ENCODE measurements at regions not wholly inside any gene's neighbourhood (a gene's known extent, or its start where the extent isn't known, plus 50 kb on each side); places are given as distances from the start of the nearest gene placed in this dataset.
A peak's percentile ranks its signal among the peaks of the same experiment; 100 is the strongest.

DNA sequence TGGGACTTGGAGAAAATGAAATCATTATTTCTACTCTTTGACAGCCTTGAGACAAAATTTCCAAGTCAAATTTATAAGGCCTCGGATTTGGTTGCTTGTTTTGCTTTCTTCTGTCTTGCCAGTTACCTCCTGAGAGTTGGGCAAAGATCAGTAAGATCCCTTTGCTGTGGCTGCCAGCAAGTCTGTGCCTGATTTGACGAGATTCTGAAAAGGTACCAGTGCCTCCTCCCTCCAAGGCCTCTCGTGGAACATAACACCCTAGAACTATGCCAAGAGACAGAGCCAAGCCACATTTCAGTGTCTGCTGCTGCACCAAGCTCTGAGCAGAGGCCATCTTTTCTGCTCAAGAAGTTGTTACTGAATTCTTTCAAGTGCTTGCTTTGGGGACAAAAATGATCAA lies 61.0 kb downstream of the GTPBP8 start:
- Mint-ChIP-seq H3K4me1 (no peaks in the 10 kb centered on the region), H3K4me3 (no peak overlapping the region), H3K27ac (no peak overlapping the region), H3K9me3 (no peaks in the 10 kb centered on the region), H3K27me3 (no peaks in the 10 kb centered on the region), H3K36me3 (no peaks in the 10 kb centered on the region)
- ATAC-seq = no peak

DNA sequence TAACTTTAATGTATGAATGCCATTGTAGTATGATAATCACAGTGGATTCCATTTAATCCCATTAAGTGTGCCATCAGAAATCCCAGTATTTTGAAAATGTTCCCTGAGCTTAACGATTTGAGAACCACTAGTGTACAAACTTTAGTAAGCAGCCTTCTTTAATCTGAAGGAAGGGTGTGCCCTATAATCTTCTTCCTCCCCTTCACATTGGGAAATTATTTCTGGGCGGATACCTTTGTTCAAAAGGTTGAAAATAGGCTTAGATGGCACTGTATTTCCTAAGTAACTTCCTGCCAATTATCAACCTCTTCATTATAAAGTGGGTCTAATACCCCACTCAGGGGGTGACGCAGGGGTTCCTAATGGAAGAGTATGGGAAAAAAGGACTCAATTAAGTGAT lies 62.4 kb downstream of the GTPBP8 start:
- Mint-ChIP-seq H3K4me1 (no peaks in the 10 kb centered on the region), H3K27ac (no peak overlapping the region), H3K9me3 (no peaks in the 10 kb centered on the region), H3K4me3 (no peak overlapping the region), H3K36me3 (no peaks in the 10 kb centered on the region), H3K27me3 (no peaks in the 10 kb centered on the region)
- ATAC-seq = no peak

DNA sequence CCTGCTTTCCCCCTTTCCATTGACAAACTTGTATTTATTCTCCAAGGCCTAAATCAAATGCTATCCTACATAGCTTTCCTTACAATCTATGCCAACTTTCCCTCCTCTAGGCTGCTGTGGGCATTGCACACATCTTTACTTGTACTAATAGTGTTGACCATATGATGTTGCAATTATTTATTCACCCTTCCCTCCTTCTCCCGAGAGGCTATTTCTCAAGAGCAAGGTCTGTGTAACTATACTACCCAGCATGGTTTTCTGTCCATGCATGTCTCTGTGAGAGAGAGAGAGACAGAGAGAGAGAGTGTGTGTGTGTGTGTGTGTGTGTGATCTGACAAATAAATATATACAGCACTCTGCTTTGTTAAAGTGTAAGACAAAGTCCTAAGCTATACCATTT lies 63.8 kb downstream of the GTPBP8 start:
- H3K9me3 Mint-ChIP-seq = no peaks in the 10 kb centered on the region
- H3K4me1 Mint-ChIP-seq = no peaks in the 10 kb centered on the region
- no peak overlapping the region for H3K4me3 Mint-ChIP-seq
- H3K27me3 Mint-ChIP-seq = no peaks in the 10 kb centered on the region
- no peak for ATAC-seq
- no peak overlapping the region for H3K27ac Mint-ChIP-seq
- no peaks in the 10 kb centered on the region for H3K36me3 Mint-ChIP-seq

DNA sequence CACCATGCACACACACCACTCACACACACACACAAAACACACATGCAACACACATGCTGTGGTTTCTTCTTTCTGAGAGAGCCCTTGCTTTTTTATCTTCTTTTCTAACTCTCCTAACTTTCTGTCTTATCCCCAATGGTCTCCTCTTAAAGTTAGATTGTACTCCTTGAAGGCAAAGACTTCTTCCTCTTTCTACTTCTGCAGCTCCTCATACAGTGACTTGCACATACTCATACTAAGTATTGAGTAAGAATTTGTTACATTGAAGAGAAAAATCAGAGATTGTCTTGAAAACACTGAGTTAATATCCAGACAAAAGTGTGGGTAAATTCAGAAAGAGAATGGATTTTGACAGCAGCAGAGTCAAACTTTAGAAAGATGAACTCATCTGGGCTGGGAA lies 64.4 kb downstream of the GTPBP8 start:
- Mint-ChIP-seq H3K36me3 (no peaks in the 10 kb centered on the region), H3K4me3 (no peak overlapping the region), H3K27ac (no peak overlapping the region), H3K4me1 (no peaks in the 10 kb centered on the region), H3K9me3 (no peaks in the 10 kb centered on the region), H3K27me3 (no peaks in the 10 kb centered on the region)
- ATAC-seq = no peak

DNA sequence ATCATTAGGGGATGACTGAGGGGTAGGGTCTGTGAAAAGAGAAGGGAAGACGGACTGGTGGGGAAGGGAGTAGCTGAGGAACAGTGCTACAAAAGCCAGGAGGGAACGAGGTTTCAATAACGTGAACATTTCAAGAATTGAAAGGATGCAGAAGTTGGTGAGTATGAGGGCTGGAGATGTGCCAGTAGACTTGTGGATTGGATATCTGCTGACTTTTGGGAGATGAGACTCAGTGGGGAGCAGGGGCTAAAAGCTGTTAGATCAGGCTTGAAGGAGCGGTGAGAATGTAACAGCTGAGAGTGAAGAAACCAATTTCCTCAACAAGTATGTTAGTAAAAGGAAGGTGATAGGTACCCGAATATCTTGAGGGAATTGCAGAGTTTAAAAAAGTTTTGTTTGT lies 65.2 kb downstream of the GTPBP8 start:
- no peak for ATAC-seq

DNA sequence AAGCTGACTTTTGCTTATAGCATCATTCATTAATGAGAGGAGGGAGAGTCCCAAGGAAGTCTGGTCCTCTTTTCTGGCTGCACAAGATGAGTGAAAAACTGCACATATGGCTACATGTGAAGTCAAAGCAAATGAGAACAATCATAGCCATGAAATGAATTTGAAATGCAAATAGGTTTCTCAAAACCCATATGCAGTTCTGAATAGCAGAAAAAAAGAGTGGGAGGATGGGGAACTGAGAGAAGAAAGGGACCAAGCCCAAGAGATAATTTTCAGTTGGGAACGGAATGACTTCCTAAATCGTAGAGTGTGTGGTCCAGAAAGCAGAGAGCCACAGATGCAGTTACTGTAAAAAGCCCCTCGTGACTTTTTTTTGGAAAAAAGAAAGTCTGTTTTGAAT lies 66.3 kb downstream of the GTPBP8 start:
- Mint-ChIP-seq H3K36me3 (peaks cover 9% of the 10 kb centered on the region), H3K4me3 (no peak overlapping the region), H3K27me3 (no peaks in the 10 kb centered on the region), H3K9me3 (no peaks in the 10 kb centered on the region), H3K4me1 (no peaks in the 10 kb centered on the region), H3K27ac (no peak overlapping the region)
- peak; percentile 90 for ATAC-seq

More for the DNA sequence above, 65.2 kb downstream of the GTPBP8 start:
- H3K4me3 Mint-ChIP-seq = no peak overlapping the region
- H3K9me3 Mint-ChIP-seq = no peaks in the 10 kb centered on the region
- H3K4me1 Mint-ChIP-seq = no peaks in the 10 kb centered on the region
- no peak overlapping the region for H3K27ac Mint-ChIP-seq
- H3K27me3 Mint-ChIP-seq = no peaks in the 10 kb centered on the region
- no peaks in the 10 kb centered on the region for H3K36me3 Mint-ChIP-seq

DNA sequence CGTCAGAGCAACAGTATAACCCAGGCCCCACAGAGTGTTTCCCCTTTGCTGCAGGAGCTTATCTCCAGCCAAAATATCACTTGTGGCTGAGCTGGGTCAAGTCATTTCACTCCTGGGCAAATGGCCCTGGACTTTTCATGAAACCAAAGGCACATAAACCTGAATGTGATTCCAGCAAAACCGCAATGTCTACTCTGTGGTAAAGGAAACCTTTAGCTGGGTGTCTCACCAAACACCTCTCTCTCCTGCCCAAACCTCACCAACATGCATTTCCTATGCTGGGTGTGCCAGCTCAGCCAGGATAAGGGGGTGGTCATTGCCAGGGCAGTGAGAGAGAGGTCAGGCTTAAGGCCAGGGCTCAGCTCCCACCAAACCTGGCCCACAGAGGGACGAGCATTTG lies 67.4 kb downstream of the GTPBP8 start:
- no peaks in the 10 kb centered on the region for H3K27me3 Mint-ChIP-seq
- peaks cover 20% of the 10 kb centered on the region for H3K36me3 Mint-ChIP-seq
- no peak overlapping the region for H3K27ac Mint-ChIP-seq
- no peak for ATAC-seq
- H3K4me1 Mint-ChIP-seq = no peaks in the 10 kb centered on the region
- H3K4me3 Mint-ChIP-seq = no peak overlapping the region
- no peaks in the 10 kb centered on the region for H3K9me3 Mint-ChIP-seq

DNA sequence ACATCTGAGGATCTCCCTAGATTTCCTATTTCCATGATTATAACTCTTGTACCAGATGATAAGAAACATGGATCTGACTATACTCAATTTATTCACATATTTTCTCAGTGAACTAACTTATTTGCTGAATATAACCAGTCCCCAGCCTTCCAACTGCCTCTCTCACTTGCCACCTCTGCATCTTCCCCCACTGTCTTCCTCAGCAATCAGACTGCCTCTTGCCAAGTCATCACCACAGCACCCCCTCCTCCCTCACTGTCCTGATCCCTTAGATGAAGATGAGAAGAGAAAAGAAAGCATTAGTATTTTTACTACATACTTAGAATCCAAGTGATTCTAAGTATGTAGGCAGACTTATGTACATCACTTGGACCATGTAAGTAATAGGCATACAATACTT lies 71.9 kb downstream of the GTPBP8 start:
- Mint-ChIP-seq H3K4me1 (no peaks in the 10 kb centered on the region), H3K27me3 (no peaks in the 10 kb centered on the region), H3K36me3 (peaks cover 64% of the 10 kb centered on the region), H3K4me3 (no peak overlapping the region), H3K27ac (no peak overlapping the region), H3K9me3 (peaks cover 10% of the 10 kb centered on the region)
- no peak for ATAC-seq

DNA sequence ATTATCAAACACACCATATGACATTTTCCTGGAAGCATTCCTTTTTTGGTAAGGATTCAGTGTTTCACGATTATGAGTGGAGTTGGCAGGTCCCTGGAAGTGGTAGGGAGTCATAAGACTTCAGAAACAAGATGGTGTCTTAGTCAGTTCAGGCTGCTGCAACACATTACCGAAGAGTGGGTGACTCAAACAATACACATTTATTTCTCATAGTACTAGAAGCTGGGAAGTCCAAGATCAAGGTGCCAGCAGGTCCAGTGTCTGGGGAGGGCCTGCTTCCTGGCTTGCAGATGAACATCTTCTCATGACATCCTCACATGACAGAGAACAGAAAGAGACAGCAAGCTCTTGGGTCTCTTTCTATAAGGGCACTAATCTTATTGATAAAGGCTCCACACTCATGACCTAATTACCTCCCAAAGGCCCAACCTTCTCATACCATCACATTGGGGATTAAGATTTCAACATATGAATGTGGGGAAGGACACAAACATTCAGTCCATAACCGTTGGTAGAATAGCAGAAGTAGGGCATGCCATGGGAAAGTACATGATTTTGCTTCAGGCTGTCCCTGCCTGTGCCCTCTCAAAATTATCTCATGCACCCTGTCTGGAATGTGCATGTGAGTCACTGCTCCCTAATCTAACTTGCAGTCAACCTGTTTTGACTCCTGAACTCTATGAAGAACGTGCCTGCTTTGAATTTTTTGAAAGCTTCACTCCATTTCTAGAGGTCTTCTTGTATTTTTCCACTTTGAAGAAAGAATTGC lies 72.5 kb downstream of the GTPBP8 start:
- Mint-ChIP-seq H3K9me3 (peaks cover 10% of the 10 kb centered on the region), H3K36me3 (peaks cover 70% of the 10 kb centered on the region), H3K27ac (no peak overlapping the region), H3K4me3 (no peak overlapping the region), H3K4me1 (no peaks in the 10 kb centered on the region), H3K27me3 (no peaks in the 10 kb centered on the region)
- peak; percentile 47 for ATAC-seq

DNA sequence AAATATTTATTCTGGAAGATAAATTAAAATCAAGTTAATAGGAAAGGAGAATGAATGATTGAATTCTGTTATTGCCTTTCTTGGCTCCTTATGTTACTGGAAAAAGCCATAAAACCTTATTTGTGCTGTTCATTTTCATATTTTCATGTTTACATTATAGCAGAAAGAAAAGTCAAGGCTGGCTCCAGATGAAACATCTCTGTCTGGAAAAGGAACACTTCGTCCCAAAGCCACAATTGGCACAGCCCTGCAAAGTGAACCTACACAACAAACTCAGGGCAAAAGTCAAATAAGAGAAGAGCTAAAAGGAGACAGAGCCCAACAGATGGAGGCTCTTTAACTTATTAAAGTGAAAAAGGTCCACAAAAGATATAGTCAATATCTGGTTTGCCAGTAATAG lies 73.4 kb downstream of the GTPBP8 start:
- ATAC-seq = no peak
- Mint-ChIP-seq H3K27ac (no peak overlapping the region), H3K9me3 (peaks cover 10% of the 10 kb centered on the region), H3K27me3 (no peaks in the 10 kb centered on the region), H3K4me3 (no peak overlapping the region), H3K4me1 (no peaks in the 10 kb centered on the region), H3K36me3 (peaks cover 74% of the 10 kb centered on the region)

DNA sequence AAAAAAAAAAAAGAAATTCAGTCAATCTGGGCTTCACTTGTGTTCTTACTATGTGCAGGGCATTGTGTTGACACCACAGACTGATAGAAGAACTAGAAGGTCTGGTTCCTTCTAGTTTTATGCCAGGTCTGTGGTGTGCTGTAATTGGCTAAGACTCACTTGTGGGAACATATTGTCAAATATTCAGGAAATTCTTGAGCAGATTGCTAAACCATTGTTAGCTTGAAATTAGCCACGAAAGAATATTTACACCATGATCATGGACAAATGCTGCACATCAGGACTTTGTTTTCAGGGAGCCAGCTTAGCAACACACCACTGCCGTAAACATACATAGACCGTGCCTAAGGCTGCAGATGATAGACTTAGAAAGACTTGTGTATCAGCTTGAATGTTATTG lies 74.6 kb downstream of the GTPBP8 start:
- no peak for ATAC-seq
- H3K27me3 Mint-ChIP-seq = no peaks in the 10 kb centered on the region
- H3K4me3 Mint-ChIP-seq = no peak overlapping the region
- no peaks in the 10 kb centered on the region for H3K4me1 Mint-ChIP-seq
- peaks cover 10% of the 10 kb centered on the region for H3K9me3 Mint-ChIP-seq
- H3K36me3 Mint-ChIP-seq = peaks cover 74% of the 10 kb centered on the region
- H3K27ac Mint-ChIP-seq = no peak overlapping the region

DNA sequence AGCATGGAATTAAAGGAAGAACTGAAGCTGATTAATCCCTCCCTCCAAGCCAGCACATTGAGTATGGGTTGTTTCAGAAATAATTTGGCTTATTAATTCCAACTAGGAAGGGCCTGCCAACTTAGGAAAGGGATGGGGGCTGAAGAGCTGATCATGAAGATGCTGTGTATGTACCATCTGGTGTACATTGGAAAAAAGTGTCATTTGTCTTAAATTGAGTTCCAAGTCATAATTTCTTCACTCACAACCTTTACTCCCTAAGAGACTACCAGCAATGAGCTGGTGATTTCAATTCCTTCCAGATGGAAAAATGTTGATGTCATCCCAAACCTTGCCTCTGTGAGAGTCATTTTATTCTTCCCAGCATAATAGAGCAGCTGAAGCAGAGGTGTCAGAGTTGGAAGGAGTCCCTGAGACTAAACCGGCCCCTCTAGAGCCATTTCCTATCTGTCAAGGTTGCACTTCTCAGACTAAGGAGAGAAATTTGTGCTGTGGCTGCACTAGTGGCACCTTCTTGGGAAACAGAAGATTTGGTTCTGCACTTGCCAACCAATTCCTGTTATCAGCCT lies 79.4 kb downstream of the GTPBP8 start:
- Mint-ChIP-seq H3K9me3 (peaks cover 10% of the 10 kb centered on the region), H3K4me1 (no peaks in the 10 kb centered on the region), H3K36me3 (peaks cover 35% of the 10 kb centered on the region), H3K27me3 (no peaks in the 10 kb centered on the region), H3K4me3 (no peak overlapping the region), H3K27ac (no peak overlapping the region)
- no peak for ATAC-seq

DNA sequence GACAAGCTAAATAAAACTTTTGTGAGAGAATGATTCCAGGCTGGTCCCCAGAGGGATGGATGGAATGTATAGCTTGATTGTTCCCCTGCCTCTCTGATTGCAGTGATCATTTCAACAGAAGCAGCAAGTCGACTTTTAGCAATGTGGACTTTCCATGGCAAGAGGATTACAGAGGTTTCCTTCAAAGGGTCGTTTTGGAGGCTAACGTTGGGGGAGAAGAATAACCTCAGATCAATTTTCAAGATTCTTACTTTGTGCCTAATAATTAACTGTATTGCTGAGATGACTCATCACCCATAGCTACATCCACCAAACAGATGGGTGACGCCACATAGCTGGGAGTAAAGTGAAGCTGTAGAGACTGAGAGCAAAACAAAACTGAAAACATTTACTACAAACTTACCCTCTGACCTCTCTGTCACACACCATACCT lies 79.9 kb downstream of the GTPBP8 start:
- Mint-ChIP-seq H3K4me3 (no peak overlapping the region), H3K27ac (no peak overlapping the region), H3K27me3 (no peaks in the 10 kb centered on the region), H3K9me3 (peaks cover 10% of the 10 kb centered on the region), H3K4me1 (no peaks in the 10 kb centered on the region), H3K36me3 (peaks cover 30% of the 10 kb centered on the region)
- ATAC-seq = peak; percentile 20

DNA sequence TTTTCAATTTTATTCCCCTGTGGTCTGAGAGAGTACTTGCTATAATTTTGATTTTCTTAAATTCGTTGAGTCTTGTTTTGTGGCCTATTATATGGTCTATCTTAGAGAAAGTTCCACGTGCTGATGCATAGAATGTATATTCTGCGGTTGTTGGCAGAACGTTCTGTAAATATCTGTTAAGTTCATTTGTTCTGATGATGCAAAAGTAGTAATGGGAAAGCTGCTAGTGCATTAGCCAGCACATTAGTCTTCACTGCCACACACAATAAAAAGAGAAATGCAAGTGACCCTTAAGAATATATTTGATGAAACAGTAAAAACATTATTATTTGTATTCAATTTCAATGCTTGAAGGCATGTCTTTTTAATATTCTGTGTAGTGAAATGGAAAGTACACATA lies 84.8 kb downstream of the GTPBP8 start:
- Mint-ChIP-seq H3K9me3 (no peaks in the 10 kb centered on the region), H3K27ac (no peak overlapping the region), H3K4me3 (no peak overlapping the region), H3K4me1 (peaks cover 8% of the 10 kb centered on the region), H3K27me3 (no peaks in the 10 kb centered on the region), H3K36me3 (peaks cover 8% of the 10 kb centered on the region)
- ATAC-seq = no peak

DNA sequence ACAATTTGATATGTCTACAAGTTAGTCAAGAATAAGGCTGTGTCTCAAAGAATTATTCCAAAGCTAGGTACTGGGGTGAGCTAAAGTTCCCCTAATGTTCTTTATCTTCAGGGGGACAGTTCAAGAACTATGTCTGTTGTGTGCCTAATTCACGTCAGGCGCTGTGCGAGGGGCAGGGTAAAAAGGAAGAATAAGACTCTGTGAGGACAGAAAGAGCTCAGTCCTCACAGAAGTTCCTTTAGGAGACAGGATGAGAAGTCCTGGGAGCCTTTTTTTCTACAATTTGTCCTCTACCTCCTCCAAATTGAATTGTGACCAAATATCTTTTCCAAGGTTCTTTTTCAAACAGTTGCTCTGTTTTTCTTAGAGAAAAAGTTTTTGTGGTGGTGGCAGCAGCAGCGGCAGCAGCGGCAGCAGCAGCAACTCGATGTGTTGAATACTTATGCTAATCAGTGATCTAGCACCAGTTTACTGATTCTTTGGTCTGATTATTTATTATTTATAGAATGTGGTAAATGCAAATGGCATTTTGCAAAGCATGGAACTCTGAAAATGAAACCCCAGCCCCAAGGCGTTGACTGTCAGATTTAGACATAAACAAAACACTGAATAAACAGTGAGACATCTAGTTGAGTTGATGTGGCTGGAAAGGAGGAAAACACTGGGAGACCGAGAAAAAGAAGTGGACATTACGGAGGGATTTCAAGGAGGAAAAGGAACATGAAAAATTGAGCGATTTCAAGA lies 88.6 kb downstream of the GTPBP8 start:
- peak overlapping the region; percentile 28 for H3K4me3 Mint-ChIP-seq
- ATAC-seq = no peak

DNA sequence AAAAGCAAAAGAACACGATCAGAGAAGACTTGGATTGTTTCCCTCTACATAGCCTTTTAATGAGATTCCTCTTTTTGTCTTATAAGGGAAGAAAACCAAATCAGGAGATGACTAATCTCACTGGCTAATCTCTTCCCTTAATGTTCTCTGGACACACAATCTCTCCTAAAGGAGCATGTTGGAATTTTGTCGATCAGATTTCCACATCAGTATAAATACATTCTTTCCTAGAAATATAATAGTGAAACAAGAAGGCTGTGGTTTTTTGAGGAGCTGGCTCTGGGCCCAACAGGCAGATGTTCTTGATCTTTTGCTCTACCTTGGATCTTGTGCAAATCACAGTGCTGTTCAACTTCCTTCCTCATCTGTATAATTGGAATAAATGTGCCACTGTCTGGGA lies 94.0 kb downstream of the GTPBP8 start:
- Mint-ChIP-seq H3K4me1 (peaks cover 4% of the 10 kb centered on the region), H3K36me3 (peaks cover 26% of the 10 kb centered on the region), H3K4me3 (no peak overlapping the region), H3K27ac (no peak overlapping the region), H3K27me3 (no peaks in the 10 kb centered on the region), H3K9me3 (no peaks in the 10 kb centered on the region)
- ATAC-seq = no peak

More for the DNA sequence above, 88.6 kb downstream of the GTPBP8 start:
- no peaks in the 10 kb centered on the region for H3K27me3 Mint-ChIP-seq
- H3K9me3 Mint-ChIP-seq = no peaks in the 10 kb centered on the region
- H3K36me3 Mint-ChIP-seq = peaks cover 12% of the 10 kb centered on the region
- H3K27ac Mint-ChIP-seq = peak overlapping the region; percentile 9
- H3K4me1 Mint-ChIP-seq = peaks cover 8% of the 10 kb centered on the region

Data from stimulated activated memory B cell treated with anti-CD40 and anti-IgM and Interleukin-4, amounts not matched to agents 10 μg/mL and 1 μg/mL and 100 μg/mL, for 72 hours (primary cell).